Chondrocyte (in vitro differentiated cells): ENCODE measurements at regions not wholly inside any gene's neighbourhood (a gene's known extent, or its start where the extent isn't known, plus 50 kb on each side); places are given as distances from the start of the nearest gene placed in this dataset.

Experiments used
- DNase-seq: peaks from one replicate; pipeline ENCODE4 v3.0.0; 2021; ENCODE audit warnings: mixed read lengths, low spot score
- H3K27ac Mint-ChIP-seq: one replicate; pipeline ENCODE4 v1.8.0; 2021; ENCODE audit warnings: mild to moderate bottlenecking, moderate library complexity, mixed read lengths; ENCODE audit not compliant: unreplicated experiment
- H3K27me3 Mint-ChIP-seq: 2 replicates; pipeline ENCODE4 v1.8.0; 2021; ENCODE audit warnings: low read depth, mixed read lengths
- H3K36me3 Mint-ChIP-seq: 2 replicates; pipeline ENCODE4 v1.8.0; 2021; ENCODE audit warnings: low read depth, mixed read lengths
- H3K4me1 Mint-ChIP-seq: 2 replicates; pipeline ENCODE4 v1.8.0; 2021; ENCODE audit warnings: low read depth, mild to moderate bottlenecking, mixed read lengths
- H3K4me3 Mint-ChIP-seq: one replicate; pipeline ENCODE4 v1.8.0; 2021; ENCODE audit warnings: mild to moderate bottlenecking, moderate library complexity, mixed read lengths; ENCODE audit not compliant: unreplicated experiment
- H3K9me3 Mint-ChIP-seq: 2 replicates; pipeline ENCODE4 v1.8.0; 2021; ENCODE audit warnings: low read depth, mixed read lengths
- TF ChIP-seq, protein P1 (sequence below): fragments of 200-600 bp; sonication (generic); IDR thresholded peaks from 2 replicates; pipeline ENCODE4 v1.5.0; 2021; ENCODE audit warnings: antibody characterized with exemption, mild to moderate bottlenecking, moderate library complexity

DNA sequence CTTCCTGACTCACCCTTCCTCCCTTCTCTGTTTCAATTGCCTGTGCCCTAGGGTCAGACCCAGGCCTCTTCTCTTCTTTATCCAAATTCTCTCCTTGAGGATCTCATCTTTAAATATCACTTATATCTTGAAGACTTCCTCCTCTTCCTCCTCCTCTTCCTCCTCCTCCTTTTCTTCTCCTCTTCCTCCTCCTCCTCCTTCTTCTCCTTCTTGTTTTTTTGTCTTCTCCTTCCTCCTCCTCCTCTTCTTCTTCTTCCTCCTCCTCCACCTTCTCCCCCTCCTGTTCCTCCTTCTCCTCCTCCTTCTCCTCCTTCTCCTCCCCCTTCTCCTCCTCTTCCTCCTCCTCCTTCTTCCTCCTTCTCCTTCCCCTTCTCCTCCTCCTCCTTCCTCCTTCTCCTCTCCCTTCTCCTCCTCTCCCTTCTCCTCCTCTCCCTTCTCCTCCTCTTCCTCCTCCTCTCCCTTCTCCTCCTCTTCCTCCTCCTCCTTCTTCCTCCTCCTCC lies 127.6 kb upstream of the AKIRIN2 start:
- TF ChIP-seq, protein P1, sequence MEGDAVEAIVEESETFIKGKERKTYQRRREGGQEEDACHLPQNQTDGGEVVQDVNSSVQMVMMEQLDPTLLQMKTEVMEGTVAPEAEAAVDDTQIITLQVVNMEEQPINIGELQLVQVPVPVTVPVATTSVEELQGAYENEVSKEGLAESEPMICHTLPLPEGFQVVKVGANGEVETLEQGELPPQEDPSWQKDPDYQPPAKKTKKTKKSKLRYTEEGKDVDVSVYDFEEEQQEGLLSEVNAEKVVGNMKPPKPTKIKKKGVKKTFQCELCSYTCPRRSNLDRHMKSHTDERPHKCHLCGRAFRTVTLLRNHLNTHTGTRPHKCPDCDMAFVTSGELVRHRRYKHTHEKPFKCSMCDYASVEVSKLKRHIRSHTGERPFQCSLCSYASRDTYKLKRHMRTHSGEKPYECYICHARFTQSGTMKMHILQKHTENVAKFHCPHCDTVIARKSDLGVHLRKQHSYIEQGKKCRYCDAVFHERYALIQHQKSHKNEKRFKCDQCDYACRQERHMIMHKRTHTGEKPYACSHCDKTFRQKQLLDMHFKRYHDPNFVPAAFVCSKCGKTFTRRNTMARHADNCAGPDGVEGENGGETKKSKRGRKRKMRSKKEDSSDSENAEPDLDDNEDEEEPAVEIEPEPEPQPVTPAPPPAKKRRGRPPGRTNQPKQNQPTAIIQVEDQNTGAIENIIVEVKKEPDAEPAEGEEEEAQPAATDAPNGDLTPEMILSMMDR: no peak
- Mint-ChIP-seq H3K27ac (no peak overlapping the region), H3K4me1 (peaks cover 5% of the 10 kb centered on the region), H3K9me3 (no peaks in the 10 kb centered on the region), H3K36me3 (no peaks in the 10 kb centered on the region), H3K27me3 (peaks cover 20% of the 10 kb centered on the region), H3K4me3 (no peak overlapping the region)
- DNase-seq: no peak

DNA sequence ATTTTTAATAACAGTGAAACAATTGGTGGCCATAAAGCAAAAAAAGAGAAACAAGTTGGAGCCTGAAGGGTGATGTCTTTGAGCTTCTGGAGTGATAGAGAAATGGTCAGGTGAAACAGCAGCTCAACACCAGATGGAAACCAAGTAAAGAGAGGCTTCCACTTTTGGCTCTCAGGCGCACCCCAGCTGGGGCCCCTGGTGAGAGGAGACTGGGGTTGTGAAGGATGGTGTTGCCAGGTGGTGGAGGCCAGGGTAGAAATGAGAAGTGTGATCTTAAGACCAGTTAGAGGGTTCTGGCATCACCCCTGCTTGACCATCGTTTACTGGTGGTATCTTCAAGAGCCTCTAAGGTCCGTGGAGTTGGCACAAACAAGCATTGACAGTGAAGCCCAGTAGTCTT lies 126.0 kb upstream of the AKIRIN2 start:
- H3K4me1 Mint-ChIP-seq: peaks cover 5% of the 10 kb centered on the region
- TF ChIP-seq, protein P1: no peak
- no peak overlapping the region for H3K4me3 Mint-ChIP-seq
- no peak for DNase-seq
- no peaks in the 10 kb centered on the region for H3K36me3 Mint-ChIP-seq
- H3K27me3 Mint-ChIP-seq: peaks cover 19% of the 10 kb centered on the region
- no peaks in the 10 kb centered on the region for H3K9me3 Mint-ChIP-seq
- no peak overlapping the region for H3K27ac Mint-ChIP-seq

DNA sequence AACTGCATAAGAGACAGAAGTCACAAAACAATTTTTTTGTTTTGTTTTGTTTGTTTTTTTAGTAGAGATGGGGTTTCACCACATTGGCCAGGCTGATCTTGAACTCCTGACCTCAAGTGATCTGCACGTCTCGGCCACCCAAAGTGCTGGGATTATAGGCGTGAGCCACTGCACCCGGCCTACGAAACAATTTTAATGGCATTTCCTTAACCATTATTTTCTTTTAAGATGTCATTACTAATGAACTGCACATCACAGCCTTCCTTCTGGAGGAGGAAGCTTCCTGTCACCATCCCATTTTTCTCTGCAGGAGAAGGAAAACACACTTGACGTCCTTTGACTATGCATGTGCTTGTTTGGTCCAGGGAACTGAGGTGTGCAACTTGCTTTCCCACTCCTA lies 125.3 kb upstream of the AKIRIN2 start:
- no peak overlapping the region for H3K27ac Mint-ChIP-seq
- H3K36me3 Mint-ChIP-seq: no peaks in the 10 kb centered on the region
- peaks cover 19% of the 10 kb centered on the region for H3K27me3 Mint-ChIP-seq
- H3K4me1 Mint-ChIP-seq: peaks cover 5% of the 10 kb centered on the region
- TF ChIP-seq, protein P1: no peak
- H3K9me3 Mint-ChIP-seq: no peaks in the 10 kb centered on the region
- DNase-seq: no peak
- no peak overlapping the region for H3K4me3 Mint-ChIP-seq

DNA sequence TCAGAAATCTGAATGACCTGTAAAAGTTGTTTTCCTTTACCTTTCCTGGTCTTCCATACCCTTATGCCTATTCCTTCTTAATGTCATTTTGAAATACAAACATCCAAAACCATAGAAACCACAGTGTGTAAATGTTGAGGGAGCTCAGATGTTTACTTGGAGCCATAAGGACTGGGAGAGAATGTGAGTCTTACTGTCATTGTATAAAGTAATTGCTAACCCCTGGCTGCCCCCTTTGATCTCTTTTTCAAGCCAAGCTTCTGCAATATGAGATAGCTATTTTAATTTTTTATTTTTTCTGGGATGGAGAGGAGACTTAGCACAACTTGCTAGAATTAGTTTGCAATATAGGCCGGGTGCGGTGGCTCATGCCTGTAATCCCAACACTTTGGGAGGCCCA lies 124.4 kb upstream of the AKIRIN2 start:
- Mint-ChIP-seq H3K36me3 (no peaks in the 10 kb centered on the region), H3K4me3 (no peak overlapping the region), H3K27me3 (peaks cover 19% of the 10 kb centered on the region), H3K4me1 (peaks cover 6% of the 10 kb centered on the region), H3K9me3 (no peaks in the 10 kb centered on the region), H3K27ac (no peak overlapping the region)
- no peak for DNase-seq
- TF ChIP-seq, protein P1: no peak

DNA sequence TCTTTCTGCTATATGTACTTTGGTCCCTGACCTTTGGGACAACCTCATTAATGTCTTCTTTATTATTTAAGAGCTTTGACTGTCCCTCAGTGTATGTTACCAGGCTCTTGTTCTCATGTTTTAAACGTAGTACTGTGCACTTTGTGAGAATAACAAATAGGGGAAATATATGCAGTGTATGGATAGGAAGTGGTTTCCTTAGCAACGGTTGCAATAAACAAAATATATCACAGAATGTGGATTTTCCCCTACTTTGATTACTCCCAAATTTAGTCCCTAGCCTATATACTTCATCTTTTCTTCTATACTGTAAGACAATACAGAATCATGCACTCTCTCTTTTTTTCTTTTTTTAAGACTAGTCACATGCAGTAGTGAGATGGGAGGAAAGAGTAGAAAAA lies 123.8 kb upstream of the AKIRIN2 start:
- TF ChIP-seq, protein P1: no peak
- Mint-ChIP-seq H3K36me3 (no peaks in the 10 kb centered on the region), H3K27ac (no peak overlapping the region), H3K4me3 (no peak overlapping the region), H3K4me1 (peaks cover 6% of the 10 kb centered on the region), H3K27me3 (peaks cover 17% of the 10 kb centered on the region), H3K9me3 (no peaks in the 10 kb centered on the region)
- DNase-seq: no peak
